HG03571 (cell line): ENCODE measurements at regions not wholly inside any gene's neighbourhood (a gene's known extent, or its start where the extent isn't known, plus 50 kb on each side); places are given as distances from the start of the nearest gene placed in this dataset.
"Not testable (repeated sequence)": the region's sequence is repeated elsewhere in the genome, so short reads cannot be mapped to it uniquely, and the experiment has no call there.

ENCODE experiments used
- ATAC-seq: cut with Tn5 transposase; IDR thresholded peaks from one replicate; pipeline ENCODE4 v1.9.1; 2021; ENCODE audit not compliant: unreplicated experiment

DNA sequence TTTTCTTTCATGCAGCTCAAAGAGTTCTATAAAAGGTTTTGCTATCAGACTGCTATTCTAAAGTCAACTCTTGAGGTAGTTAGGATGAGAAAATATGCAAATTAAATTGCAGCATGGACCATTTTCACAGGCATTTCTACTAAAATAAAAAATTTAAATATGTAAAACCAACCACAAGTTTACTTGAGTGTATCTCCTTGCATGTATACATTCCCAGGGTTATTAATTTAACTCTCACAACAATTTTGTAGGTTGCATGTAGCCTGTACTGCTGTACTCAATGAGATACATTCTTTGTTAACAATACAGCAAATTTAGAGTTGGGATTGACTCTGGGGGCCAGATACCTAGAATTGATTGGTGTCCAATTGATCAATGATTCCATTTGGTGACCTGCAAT, 265.8 kb downstream of the MED10 start:
- ATAC-seq = no peak

DNA sequence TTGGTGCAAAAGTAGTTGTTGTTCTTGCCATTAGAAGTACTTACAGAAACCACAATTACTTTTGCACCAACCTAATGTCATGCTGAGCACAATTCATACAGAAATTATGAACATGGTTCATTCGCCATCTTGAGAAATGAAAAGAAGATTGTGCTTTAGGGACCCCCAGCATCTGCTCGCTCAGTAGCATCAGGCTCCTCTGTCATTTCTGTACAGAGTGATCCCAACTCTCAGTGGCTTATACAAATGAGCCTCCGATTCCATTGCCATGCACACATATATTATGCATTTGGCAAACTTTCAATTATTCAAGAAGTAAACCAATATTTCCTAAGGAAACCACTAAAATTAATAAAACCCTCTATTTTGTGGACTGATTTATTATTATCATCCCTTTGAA, 266.2 kb downstream of the MED10 start:
- ATAC-seq = no peak

DNA sequence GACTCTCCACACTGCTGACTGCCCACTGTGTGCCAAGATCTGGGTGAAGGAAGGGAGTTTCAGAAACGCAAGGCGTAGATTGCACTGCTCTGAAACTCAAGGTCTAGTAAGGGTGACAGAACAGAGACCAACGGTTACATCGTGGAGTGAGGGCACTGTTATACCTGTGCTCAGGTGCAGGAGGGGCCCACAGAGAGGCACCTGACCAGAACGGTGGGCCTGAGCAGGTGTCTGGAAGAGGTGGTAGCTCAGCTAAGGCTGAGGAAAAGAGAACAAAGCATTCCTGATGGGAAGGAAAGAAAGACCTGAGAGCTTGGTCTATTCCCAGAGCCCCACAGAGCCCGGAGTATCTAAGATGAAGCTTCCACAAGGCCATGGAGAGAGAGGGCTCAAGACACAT, 267.2 kb downstream of the MED10 start:
- ATAC-seq = no peak

DNA sequence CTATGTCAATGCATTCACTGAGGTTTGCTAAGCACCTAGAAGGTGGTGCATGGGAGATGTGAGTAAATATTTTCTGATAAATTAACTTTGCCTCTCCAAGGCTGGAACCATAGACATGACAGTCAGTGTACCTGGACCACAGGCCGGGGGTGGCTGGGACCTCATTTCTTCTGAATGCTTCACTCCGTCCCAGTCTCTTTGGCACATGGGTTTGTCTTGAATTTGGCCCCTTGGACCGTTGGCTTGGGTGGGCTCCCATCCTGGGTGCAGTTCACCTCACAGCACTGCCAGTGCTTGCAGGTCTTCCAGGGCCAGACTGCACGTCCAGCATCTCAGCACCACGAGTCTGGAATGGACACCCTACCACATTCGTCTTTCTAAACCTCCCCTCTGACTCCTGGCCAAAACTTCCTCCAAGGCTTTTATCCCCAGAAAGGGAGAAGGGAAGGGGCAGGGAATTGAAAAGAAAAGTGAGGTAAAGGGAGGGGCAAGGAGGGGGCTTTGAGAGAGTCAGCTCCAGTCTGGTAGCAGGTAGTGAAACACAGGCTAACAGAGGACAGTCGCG, 267.8 kb downstream of the MED10 start:
- no peak for ATAC-seq

DNA sequence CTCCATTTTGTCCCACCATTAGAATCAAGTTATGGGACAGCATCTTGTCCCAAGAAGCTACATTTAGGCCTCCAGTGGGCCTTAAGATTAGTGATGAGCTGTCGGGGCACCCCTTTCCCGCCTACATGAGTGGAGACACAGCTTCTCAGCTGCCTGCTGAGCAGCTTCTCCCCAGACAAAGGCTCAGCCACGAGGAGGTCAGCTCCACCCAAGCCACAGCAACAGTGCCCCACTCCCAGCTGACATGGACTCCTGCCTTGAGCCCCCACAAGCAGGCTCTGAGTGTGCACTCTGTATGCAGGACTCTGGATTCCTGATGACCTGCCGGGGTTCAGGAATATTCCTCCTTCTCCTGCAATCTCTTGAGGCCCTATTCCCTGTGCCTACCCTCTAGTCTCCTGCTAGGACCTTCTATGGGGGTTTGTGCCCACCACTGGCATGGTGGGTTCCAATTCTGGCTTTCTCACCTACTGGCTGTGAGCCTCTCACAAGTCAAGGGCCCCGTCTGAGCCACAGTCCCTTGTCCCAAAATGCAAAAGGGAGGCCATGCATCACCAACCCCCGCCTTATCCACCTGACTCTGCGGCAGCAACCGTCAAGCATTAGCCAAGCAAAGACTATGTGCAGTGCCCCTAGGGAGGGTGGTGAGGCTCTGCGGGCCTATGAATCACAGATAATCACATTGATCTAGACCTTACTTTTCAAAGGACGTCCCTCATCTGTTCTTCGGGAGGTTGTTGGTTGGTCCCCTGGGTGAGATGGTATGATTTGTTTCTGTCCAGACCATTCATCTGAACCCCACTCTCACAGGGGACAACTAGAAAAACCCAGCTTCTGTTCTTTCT, 269.1 kb downstream of the MED10 start:
- no peak for ATAC-seq

DNA sequence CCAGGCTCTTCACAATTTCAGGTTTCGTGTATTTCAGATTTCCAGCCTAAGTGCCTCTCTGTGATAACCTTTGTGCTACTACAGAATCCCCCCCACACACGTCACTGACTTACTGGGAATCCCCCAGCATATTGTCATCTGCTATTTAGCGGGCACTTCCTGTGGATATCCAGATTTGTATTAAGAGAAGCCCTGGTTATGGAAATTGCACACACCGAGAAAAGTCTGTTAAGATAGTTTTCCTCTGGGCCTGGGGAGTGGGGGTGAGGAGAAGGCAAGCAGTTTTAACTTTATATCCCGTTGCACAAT, 269.9 kb downstream of the MED10 start:
- ATAC-seq = no peak

DNA sequence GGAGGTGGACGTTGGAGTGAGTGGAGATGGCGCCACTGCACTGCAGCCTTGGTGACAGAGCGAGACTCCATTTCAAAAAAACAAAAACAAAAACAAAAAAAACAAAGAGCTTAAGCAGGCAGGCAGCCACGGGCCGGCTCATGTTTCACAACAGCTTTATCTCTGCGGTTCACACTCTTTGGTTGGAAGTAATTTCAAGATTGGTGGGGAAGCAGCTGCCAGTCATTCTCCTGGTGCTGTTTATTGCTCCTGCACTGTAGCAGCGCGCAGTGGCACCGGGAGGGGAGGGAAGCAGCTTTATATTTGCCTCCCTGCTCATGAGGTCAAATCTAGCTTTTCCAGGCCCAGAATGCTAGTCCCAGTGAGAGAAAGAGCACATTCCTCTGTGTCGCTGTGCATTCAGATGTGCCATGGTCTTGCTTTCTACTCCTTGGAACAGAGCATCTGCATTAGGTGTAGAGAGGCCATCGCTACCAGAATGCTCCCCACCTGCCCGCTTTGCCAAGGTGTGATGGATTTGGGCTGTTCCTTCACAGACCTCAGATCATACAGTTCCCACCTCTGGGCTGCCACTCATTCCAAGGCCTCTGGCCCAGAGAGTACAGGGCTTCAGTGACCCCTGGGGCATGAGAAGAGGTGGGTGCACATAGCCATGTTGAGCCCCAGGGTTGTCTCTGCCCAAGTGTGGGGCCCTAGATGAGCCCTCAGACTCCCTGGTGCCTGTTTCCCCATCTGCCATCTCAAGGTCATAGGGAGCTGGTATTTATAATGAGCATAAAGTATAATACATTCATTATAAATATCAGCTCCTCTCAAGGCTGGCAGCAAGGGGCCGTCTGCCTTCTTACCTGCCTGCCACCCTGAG, 270.4 kb downstream of the MED10 start:
- ATAC-seq = no peak

DNA sequence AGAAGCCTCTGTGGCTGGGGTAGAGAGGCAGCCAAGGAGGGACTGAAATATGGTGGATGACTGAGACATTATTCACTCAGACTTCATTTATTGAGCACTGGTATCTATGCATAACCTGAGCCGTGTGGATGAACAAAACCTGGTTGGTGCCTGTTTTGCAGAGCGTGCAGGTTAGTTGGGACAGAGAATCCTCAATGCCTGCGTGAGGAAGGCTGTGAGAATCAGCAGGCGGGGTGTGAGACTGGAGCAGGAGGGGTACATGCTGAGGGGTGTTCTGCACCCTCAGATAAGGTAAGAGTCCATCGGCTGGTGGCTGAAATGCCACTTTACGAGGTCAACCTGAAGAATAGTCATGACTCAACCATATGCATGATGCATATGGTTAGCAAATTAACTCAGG, 271.6 kb downstream of the MED10 start:
- ATAC-seq = no peak

DNA sequence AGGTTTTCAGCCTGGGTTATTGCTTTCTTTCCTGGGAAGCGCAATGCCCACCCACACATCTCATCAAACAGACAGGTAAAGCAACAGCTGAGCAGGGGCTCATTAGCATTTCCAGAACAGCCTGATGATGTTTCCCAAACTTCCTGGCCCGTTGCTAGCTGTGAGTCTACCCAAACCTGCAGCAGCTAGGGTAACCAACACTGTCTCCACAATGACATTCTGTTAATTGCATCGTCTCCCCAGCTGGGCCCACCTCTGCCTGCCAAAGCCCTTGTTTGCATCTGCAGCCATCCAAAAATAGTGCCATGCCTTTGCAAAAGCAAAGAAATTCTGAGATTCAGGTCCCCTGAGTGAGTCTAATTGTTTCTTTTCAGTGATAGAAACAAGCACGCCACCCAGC, 273.0 kb downstream of the MED10 start:
- no peak for ATAC-seq

DNA sequence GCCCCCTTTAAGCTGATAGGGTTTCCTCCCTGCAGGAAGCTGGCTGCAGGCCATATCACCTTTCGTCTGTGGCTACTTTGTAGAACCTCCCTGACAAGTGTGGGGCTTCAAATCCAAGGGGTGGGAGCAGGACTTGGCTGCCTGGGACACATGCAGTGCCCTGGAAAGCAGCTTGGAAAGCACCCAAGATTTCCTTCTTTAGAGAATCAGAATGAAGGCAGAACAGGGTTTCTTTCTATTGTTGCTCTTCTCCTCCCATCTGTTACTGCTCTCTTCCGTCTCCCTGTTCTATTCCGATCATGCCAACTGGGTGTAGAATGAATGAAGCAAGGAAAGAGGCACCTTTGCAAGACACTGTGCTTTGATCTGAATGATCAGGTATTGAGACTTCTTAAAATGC, 282.2 kb downstream of the MED10 start:
- no peak for ATAC-seq

DNA sequence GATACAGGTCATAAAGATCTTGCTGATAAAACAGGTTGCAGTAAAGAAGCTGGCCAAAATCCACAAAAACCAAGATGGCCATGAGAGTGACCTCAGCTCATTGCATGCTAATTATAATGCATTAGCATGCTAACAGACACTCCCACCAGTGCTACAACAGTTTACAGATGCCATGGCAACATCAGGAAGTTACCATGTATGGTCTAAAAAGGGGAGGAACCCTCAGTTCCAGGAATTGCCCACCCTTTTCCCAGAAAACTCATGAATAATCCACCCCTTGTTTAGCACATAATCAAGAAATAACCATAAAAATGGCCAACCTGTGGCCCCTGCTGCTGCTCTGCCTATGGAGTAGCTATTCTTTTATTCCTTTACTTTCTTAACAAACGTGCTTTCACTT, 284.2 kb downstream of the MED10 start:
- not testable (repeated sequence) for ATAC-seq

DNA sequence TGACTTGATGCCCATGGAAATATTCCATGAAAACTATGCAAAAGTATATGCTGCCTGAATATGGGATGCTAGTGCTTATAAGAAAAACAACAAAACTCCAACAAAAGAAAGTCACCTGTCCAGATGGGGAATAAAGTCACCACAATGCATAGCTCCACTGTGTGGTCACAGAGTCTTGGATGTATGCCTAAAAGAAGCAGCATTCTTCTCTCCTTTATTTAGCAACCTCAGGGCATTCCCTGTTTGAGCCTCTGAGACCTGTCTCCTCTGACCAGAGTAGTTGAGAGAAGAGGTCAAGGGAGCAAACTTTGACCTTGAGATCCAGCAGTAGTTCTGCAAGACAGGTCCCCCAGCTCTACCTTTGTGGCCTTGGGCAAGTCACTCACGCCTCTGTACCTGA, 287.5 kb downstream of the MED10 start:
- no peak for ATAC-seq

DNA sequence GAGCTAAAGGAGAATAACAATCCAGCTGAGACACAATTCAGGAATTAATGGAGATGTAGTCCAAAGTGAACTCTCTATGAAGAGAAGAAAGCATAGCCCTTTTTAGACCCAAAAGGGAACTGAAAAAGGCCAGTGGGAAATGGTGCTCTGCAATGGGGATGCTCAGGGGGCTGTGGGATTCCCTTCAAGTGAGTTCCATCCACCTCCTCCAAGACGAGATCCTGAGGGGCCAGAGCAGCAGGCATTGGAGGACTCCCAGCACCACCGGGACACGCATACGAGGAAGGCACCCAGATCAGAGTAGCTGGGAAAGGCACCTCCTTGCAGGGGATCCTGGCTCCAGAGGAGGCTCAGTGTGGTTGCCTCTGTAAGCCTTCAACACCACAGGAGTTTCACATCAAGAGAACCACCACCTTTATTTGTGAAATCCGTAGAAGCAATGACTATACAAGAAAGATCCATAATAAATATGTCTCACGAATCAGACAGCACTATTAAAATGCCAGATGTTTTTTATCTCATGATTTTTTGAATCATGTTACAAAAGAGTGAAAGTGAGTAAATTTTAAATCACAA, 288.2 kb downstream of the MED10 start:
- no peak for ATAC-seq

DNA sequence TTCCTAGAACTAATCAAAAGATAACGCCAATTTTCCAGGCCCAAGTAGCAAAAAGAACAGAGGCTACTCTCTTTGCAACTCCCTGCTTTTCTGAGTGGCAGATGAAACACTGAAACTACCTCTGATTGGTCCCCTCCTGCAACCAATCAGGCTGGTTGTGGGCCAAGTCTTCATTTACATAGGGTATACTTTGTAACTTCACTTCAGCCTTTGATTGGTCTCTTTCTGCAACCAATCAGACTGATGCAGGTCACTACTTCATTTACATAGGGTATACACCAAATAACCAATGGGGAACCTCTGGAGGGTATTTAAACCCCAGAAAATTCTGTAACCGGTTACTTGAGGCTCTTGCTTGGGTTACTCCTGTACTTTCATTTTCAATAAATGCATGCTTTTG, 289.6 kb downstream of the MED10 start:
- ATAC-seq = no peak

DNA sequence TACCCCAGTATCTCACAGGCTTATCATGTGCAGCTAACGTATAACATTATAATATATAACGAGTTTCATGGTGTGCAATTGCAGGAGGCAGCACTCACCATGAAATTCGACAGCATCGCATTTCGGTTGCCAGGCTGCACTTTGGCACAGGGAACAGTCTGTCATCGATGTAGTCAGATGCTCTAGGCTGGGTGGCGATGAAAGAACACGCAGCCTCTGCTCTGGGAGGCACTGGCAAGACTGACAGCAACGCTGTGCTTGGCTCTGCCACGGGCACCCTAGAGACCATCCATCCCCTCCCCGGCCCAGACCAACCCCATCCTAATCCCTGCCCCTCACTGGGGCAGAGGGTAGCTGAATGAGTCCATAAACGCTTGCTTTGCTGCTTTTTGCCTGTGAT, 290.8 kb downstream of the MED10 start:
- ATAC-seq = no peak

DNA sequence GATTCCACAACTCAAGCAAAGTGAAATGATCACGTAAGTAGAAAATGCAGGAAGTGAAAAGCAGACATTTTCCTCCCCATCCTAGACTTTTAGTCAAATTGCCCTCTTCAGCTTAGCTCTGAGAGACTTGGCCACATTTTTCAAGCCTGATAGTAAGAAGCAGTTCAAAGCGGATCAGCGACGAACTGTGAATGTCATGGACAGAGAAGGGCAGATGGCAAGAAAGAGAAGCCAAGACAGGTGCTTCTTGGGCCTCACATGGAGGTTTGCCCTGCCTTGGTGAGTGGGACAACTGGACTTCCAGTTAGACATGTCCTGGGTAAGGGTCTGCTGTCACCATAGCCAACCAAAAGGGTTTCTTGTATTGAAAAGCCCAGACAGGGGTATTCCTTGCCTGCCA, 291.5 kb downstream of the MED10 start:
- no peak for ATAC-seq

DNA sequence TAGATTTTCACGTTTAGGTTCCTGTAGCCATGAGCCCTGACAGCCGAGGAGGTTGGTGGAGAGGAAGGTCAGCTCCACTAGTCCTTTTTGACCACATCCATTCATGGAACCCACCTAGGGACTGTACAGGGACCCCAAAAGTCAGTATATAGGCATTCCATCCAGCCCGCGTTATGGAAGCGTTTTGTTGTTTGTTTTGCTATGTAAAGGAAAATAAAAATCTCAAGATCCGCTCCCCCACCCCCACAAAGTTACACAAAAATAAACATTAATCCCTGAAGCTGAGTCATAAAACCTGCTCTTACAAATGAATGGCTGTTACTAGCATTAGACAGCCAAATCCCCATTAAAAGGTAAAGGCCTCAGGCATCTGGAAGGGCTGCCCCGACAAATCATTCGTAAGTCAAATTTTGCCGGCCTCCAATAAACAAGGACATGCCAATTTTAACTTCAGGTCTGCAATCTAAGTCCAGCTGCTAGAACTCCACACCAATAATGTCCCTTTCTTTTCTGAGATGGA, 292.9 kb downstream of the MED10 start:
- ATAC-seq = no peak

DNA sequence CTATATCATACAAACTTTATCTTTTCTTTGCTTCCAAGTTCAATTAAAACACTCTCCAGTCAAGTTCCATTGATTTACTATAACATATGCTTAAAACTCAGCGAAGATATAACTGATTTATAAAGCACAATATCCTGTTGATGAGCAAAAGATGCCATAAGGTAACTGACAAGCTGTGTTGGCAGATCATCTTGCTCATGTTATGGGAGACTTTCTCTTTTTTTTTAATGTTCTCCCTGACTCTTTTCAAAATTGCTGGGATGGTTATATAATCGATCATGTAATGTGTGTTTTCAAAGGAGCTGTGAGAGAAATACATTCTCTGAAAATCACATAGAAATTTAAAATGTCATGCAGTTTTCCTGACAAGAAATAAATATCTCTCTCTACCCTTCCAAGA, 293.5 kb downstream of the MED10 start:
- ATAC-seq = no peak

DNA sequence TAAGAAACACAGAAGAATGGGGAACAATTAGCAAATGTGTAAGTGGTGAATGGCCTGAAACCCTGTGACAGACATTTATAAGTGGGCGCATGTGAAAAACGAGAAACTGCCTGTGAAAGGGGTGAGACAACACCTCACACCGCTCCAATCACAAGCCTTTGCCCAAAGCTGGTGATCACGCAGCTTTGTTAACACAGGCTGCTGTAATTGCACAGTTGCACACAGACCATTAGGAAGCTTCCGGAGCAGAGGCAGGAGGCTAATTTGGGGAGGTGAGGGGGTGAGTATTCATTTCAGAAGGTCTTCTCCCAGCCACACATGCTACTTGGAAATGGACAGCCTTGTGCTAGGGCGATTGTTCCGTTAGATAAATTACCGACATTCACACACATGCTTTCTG, 294.0 kb downstream of the MED10 start:
- ATAC-seq = no peak

DNA sequence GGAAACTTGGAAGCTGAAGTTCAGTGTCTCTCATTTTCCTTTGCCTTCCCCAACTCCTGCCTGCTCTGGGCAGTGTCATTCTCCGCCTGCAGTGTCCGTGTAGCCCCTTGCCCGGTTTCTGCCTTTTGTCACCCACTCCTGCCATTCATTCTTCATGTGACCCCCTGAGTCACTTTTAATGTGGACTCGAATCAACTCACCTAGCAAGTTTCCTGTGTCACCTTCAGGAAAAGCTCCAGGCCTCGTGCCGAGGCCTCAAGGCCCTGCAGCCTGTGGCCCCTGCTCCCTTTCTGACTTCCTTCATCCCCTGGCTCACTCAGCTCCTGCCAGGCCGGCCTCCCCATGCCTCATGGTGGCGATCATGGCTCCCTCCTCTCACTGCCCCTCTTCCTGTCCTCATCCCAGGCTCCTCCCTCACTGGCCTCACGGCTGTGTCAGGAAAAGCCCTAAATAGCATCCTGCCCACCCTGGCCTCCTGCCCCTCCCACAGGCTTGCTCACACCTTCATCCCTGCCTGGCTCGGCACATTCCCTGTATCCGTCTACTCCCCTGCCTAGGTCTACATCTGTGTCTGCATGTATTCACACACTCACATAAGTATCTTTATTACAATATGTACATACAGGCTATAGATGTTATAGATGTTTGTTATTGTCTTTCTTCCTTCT, 294.9 kb downstream of the MED10 start:
- no peak for ATAC-seq

DNA sequence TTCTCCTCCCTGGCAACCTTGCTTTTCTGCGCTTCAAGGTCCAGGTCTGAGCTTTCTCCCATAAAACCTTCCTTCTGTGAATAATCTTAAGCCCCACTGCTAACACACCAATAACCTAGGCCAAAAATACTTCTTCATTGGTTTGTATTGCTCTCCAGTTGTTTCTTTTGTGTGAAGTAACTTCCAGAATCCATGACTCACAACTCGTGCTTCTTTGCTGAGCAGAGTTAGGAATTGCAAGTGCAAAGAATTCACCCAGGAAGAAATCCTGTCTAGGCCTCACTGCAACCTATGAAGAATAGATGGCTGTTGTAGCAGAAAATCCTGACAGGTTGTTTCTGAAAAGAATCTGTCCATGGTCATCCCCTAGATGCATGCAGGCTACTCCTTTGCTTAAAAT, 295.7 kb downstream of the MED10 start:
- no peak for ATAC-seq
